GM12878 (cell line): ENCODE measurements at regions not wholly inside any gene's neighbourhood (a gene's known extent, or its start where the extent isn't known, plus 50 kb on each side); places are given as distances from the start of the nearest gene placed in this dataset.

ENCODE experiments used
- CHD1 ChIP-seq: IDR thresholded peaks from 2 replicates; pipeline ENCODE4 v1.6.1; 2012; ENCODE audit warnings: low read depth, low read length, improper control_type of control experiment
- CREB1 ChIP-seq: IDR thresholded peaks from 2 replicates; pipeline ENCODE4 v1.6.1; 2012; ENCODE audit warnings: low read depth, mild to moderate bottlenecking, inconsistent platforms
- CTCF ChIP-seq, 3 experiments: IDR thresholded peaks in 2 of 3; conservative IDR thresholded peaks in 1 of 3; 2 replicates each; pipeline ENCODE4 v1.5.1; 2011; ENCODE audit warnings: low read depth in 3 of 3, low read length in 3 of 3, mild to moderate bottlenecking in 3 of 3, control low read depth in 2 of 3, moderate library complexity in 2 of 3, inconsistent platforms in 1 of 3, mixed read lengths in 1 of 3; ENCODE audit not compliant: control insufficient read depth in 2 of 3, insufficient read depth in 1 of 3; ENCODE audit errors: extremely low read depth in 1 of 3
- E4F1 ChIP-seq: fragments of 450-650 bp; IDR thresholded peaks from 2 replicates; pipeline ENCODE4 v1.6.1; 2018; ENCODE audit warnings: borderline replicate concordance, mild to moderate bottlenecking; ENCODE audit not compliant: partially characterized antibody
- HDAC6 ChIP-seq: fragments of 200-600 bp; sonication (generic); IDR thresholded peaks from one replicate; pipeline ENCODE4 v1.8.0; 2017; ENCODE audit warnings: antibody characterized with exemption; ENCODE audit not compliant: unreplicated experiment
- HSF1 ChIP-seq: fragments of 150-350 bp; IDR thresholded peaks from 2 replicates; pipeline ENCODE4 v1.6.1; 2014; ENCODE audit warnings: mild to moderate bottlenecking, low read depth, low read length
- MTA3 ChIP-seq: IDR thresholded peaks from 2 replicates; pipeline ENCODE4 v1.6.1; 2012; ENCODE audit warnings: low read length, inconsistent platforms, borderline replicate concordance
- MXI1 ChIP-seq: fragments of 150-350 bp; IDR thresholded peaks from 2 replicates; pipeline ENCODE4 v1.6.1; 2011; ENCODE audit warnings: low read depth, mild to moderate bottlenecking, inconsistent platforms, low read length, improper control_type of control experiment
- NFXL1 ChIP-seq: fragments of 450-650 bp; IDR thresholded peaks from 2 replicates; pipeline ENCODE4 v1.6.1; 2017; ENCODE audit warnings: antibody characterized with exemption, mild to moderate bottlenecking, borderline replicate concordance
- NR2C2 ChIP-seq: IDR thresholded peaks from 2 replicates; pipeline ENCODE4 v1.6.1; 2011; ENCODE audit warnings: borderline replicate concordance, low read depth; ENCODE audit not compliant: control insufficient read depth, insufficient read length
- PRDM15 ChIP-seq: fragments of 450-650 bp; formaldehyde crosslinking; IDR thresholded peaks from 2 replicates; pipeline ENCODE4 v1.4.0; 2020; ENCODE audit warnings: mild to moderate bottlenecking, moderate library complexity
- SMAD5 ChIP-seq: IDR thresholded peaks from 2 replicates; pipeline ENCODE4 v1.6.1; 2016; ENCODE audit warnings: antibody characterized with exemption, low read depth
- TCF3 ChIP-seq: IDR thresholded peaks from 2 replicates; pipeline ENCODE4 v1.6.1; 2012; ENCODE audit warnings: low read depth, mild to moderate bottlenecking, low read length, borderline replicate concordance; ENCODE audit not compliant: insufficient read depth
- ZNF274 ChIP-seq: IDR thresholded peaks from one replicate; pipeline ENCODE4 v1.8.0; 2011; ENCODE audit not compliant: insufficient read length, insufficient read depth
- ZNF687 ChIP-seq: fragments of 450-650 bp; IDR thresholded peaks from 2 replicates; pipeline ENCODE4 v1.6.1; 2017; ENCODE audit warnings: mild to moderate bottlenecking, moderate library complexity

- TF ChIP-seq E4F1 (no peak), NR2C2 (no peak), SMAD5 (no peak), TCF3 (0 out of 2 replicates have a peak, but pooled peaks have one; percentile 16), MXI1 (no peak), ZNF274 (no peak), NFXL1 (no peak), ZNF687 (peak; percentile 62; the same call in 1 of the 2 replicates), MTA3 (no peak), CREB1 (peak; percentile 42; the same call in 1 of the 2 replicates), CHD1 (no peak), PRDM15 (CRISPR knock-in tag) (no peak), HSF1 (no peak), CTCF (IDR thresholded peaks at IDR 0.05 in 2 of 3, conservative IDR thresholded peaks at IDR 0.05 in 1 of 3; ENCODE audit: control insufficient read depth in 2 of 3, extremely low read depth in 1 of 3, insufficient read depth in 1 of 3, low read depth in 3 of 3, low read length in 3 of 3) (no peak), HDAC6 (no peak)
Observed at GRCh38 chr20:19913927-19914614, 103.1 kb upstream of the NAA20 start (continued).
